Endothelial cell of umbilical vein (primary cell): ENCODE measurements at regions not wholly inside any gene's neighbourhood (a gene's known extent, or its start where the extent isn't known, plus 50 kb on each side); places are given as distances from the start of the nearest gene placed in this dataset.

Experiments
- BruUV-seq: library from RNA; stranded (reverse); fragments of 400-500 nt; replicated peaks from 2 replicates; lab custom pipeline; 2021; lab: Mats Ljungman, UMichigan
- CTCF ChIA-PET: fragments of 300-600, 350-600 bp; sonication (Branson Sonifier 250); formaldehyde crosslinking; loops from one replicate; lab custom pipeline; 2021; ENCODE audit warnings: antibody characterized with exemption, inconsistent platforms; lab: Charles Lee
- POLR2A ChIA-PET: fragments of 300-600, 350-600 bp; sonication (Branson Sonifier 250); formaldehyde crosslinking; loops from one replicate; lab custom pipeline; 2021; ENCODE audit warnings: antibody characterized with exemption, inconsistent platforms; lab: Charles Lee
- DNase-seq: peaks from one replicate; pipeline ENCODE4 v3.0.0-alpha.2; 2011; ENCODE audit warnings: low read depth, low spot score
- FAIRE-seq: peaks from 2 replicates; lab custom pipeline; 2011; peaks lifted over from hg19 to GRCh38; lab: Jason Lieb, UNC
- H2AFZ ChIP-seq: 2 replicates; pipeline ENCODE4 v1.6.0; 2012; ENCODE audit warnings: low read depth, low read length, control low read depth, inconsistent platforms
- H3K27ac ChIP-seq: 2 replicates; pipeline ENCODE4 v1.5.1; 2011; ENCODE audit warnings: low read depth, mild to moderate bottlenecking, control low read depth, low read length, moderate library complexity; ENCODE audit not compliant: insufficient read depth
- H3K27me3 ChIP-seq, 2 experiments: 2 replicates each; pipeline versions ENCODE4 v1.6.0 to v1.6.1; 2011; ENCODE audit warnings: low read length in 2 of 2, mixed read lengths in 1 of 2; ENCODE audit not compliant: control insufficient read depth in 2 of 2, insufficient read depth in 2 of 2
- H3K36me3 ChIP-seq, 2 experiments: 2 replicates in 1 of 2; 3 replicates in 1 of 2; pipeline ENCODE4 v1.5.1; 2011; ENCODE audit warnings: low read length in 2 of 2, mild to moderate bottlenecking in 1 of 2, moderate library complexity in 1 of 2; ENCODE audit not compliant: control insufficient read depth in 2 of 2, insufficient read depth in 2 of 2; ENCODE audit errors: extremely low read depth in 1 of 2
- H3K4me1 ChIP-seq: 3 replicates; pipeline ENCODE4 v1.5.1; 2011; ENCODE audit warnings: mild to moderate bottlenecking, low read length; ENCODE audit not compliant: control insufficient read depth, insufficient read depth; ENCODE audit errors: extremely low read depth
- H3K4me2 ChIP-seq: 2 replicates; pipeline ENCODE4 v1.6.1; 2011; ENCODE audit warnings: low read length, control low read depth, mixed read lengths; ENCODE audit not compliant: insufficient read depth
- H3K4me3 ChIP-seq, 3 experiments: fragments of 200-600 bp in 1 of 3; sonication (generic), shearing (Covaris generic) in 1 of 3; replicated peaks in 1 of 3; 2 replicates each; pipeline ENCODE4 v1.5.1; 2011 to 2016; ENCODE audit warnings: control low read depth in 3 of 3, low read length in 3 of 3, mild to moderate bottlenecking in 2 of 3, inconsistent platforms in 1 of 3, low read depth in 1 of 3, moderate library complexity in 1 of 3; ENCODE audit not compliant: insufficient read depth in 1 of 3
- H3K79me2 ChIP-seq: 2 replicates; pipeline ENCODE4 v1.6.0; 2012; ENCODE audit warnings: low read length, inconsistent platforms; ENCODE audit not compliant: control insufficient read depth, insufficient read depth
- H3K9ac ChIP-seq: replicated peaks from 2 replicates; pipeline ENCODE3; 2011; ENCODE audit warnings: low read length, control low read depth; ENCODE audit not compliant: insufficient read depth; ENCODE audit errors: extremely low read depth
- H3K9me1 ChIP-seq: replicated peaks from 3 replicates; pipeline ENCODE4 v1.6.0; 2011; ENCODE audit warnings: mild to moderate bottlenecking, low read length; ENCODE audit not compliant: control insufficient read depth, insufficient read depth; ENCODE audit errors: extremely low read depth
- H3K9me3 ChIP-seq: replicated peaks from 2 replicates; pipeline ENCODE4 v1.5.1; 2012; ENCODE audit warnings: low read length, inconsistent platforms; ENCODE audit not compliant: control insufficient read depth, insufficient read depth
- H4K20me1 ChIP-seq: replicated peaks from 2 replicates; pipeline ENCODE3; 2011; ENCODE audit warnings: mild to moderate bottlenecking, low read length; ENCODE audit not compliant: control insufficient read depth, insufficient read depth; ENCODE audit errors: extremely low read depth
- EZH2 ChIP-seq: IDR thresholded peaks from 2 replicates; pipeline ENCODE4 v1.6.1; 2012; ENCODE audit warnings: borderline replicate concordance, low read depth, mild to moderate bottlenecking, moderate library complexity, low read length, inconsistent platforms; ENCODE audit not compliant: severe bottlenecking
- FOS ChIP-seq: IDR thresholded peaks from 2 replicates; pipeline ENCODE4 v1.6.1; 2011; ENCODE audit warnings: mild to moderate bottlenecking, low read length, moderate library complexity, borderline replicate concordance; ENCODE audit not compliant: insufficient read depth
- GATA2 ChIP-seq: IDR thresholded peaks from 2 replicates; pipeline ENCODE4 v1.7.0; 2011; ENCODE audit warnings: low read depth, mild to moderate bottlenecking, moderate library complexity, mixed read lengths, low read length; ENCODE audit not compliant: insufficient read length, insufficient read depth
- JUN ChIP-seq: IDR thresholded peaks from 2 replicates; pipeline ENCODE4 v1.6.1; 2011; ENCODE audit warnings: borderline replicate concordance, low read depth; ENCODE audit not compliant: insufficient read length, insufficient read depth
- MYC ChIP-seq: IDR thresholded peaks from one replicate; pipeline ENCODE4 v1.6.1; 2011; ENCODE audit warnings: mild to moderate bottlenecking, low read depth, low read length
- POLR2A ChIP-seq: IDR thresholded peaks from 2 replicates; pipeline ENCODE4 v1.6.1; 2012; ENCODE audit warnings: low read depth, mild to moderate bottlenecking, control low read depth, low read length
- POLR2AphosphoS5 ChIP-seq: IDR thresholded peaks from 2 replicates; pipeline ENCODE4 v1.6.1; 2012; ENCODE audit warnings: low read depth, mild to moderate bottlenecking, control low read depth, low read length, moderate library complexity; ENCODE audit not compliant: insufficient read depth
- dilution Hi-C: fragments of 300-500 bp; cut with MboI; formaldehyde crosslinking; loops from one replicate; pipeline ENCODE4 v1.15.0; 2019; ENCODE audit warnings: low sequenced_read_pairs; ENCODE audit not compliant: extremely low pct_ligation_motif_present
- intact Hi-C: fragments of 100-400 bp; cut with micrococcal nuclease; formaldehyde crosslinking; loops from one replicate; pipeline ENCODE4 v1.10.0; 2022
- TF ChIP-seq, protein P1 (sequence below): IDR thresholded peaks from 2 replicates; pipeline ENCODE4 v1.6.1; 2011; ENCODE audit not compliant: insufficient read depth, insufficient read length
- TF ChIP-seq, protein P2 (sequence below), 2 donors: IDR thresholded peaks; 1 replicate in 1 of 2; 2 replicates in 1 of 2; pipeline ENCODE4 v1.5.1; 2011; ENCODE audit warnings: low read length in 2 of 2, mild to moderate bottlenecking in 2 of 2, moderate library complexity in 2 of 2, control low read depth in 1 of 2, inconsistent platforms in 1 of 2, low read depth in 1 of 2; ENCODE audit not compliant: insufficient read depth in 1 of 2; ENCODE audit errors: extremely low read depth in 1 of 2

DNA sequence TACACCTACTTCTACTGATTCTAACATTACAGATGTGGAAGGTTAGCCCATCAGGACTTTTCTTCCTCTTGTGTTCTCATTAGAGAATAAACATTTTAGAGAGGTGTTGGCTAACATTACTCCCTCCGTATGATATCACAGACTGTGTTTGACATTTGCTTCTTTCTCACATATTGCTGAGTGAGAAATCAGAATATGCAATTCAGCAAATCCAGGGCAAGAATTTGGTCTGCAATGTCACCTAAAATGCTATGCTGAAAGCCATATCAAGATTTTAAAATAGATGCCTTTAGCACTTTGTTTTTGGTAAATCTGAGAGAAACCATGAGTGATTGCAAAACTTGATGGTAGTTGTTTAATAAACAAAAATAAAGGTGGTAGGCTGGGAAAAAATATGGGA, 319.1 kb downstream of the C4orf33 start:
- intact Hi-C loops (no loop called here), dilution Hi-C loops (no loop called here)
- Histone ChIP-seq H3K36me3 (no peaks in the 10 kb centered on the region), H3K9me3 (no peaks in the 10 kb centered on the region), H3K79me2 (no peaks in the 10 kb centered on the region), H3K9me1 (no peaks in the 10 kb centered on the region), H3K9ac (no peak overlapping the region), H4K20me1 (no peaks in the 10 kb centered on the region), H3K4me2 (no peak overlapping the region), H3K27me3 (no peaks in the 10 kb centered on the region), H3K27ac (no peak overlapping the region), H3K4me1 (no peaks in the 10 kb centered on the region), H3K4me3 (no peak overlapping the region), H2AFZ (no peak overlapping the region)
- no TSS peak for BruUV-seq
- TF ChIP-seq FOS (no peak), EZH2 (no peak), MYC (no peak), POLR2AphosphoS5 (no peak), JUN (no peak)
- TF ChIP-seq, protein P1, sequence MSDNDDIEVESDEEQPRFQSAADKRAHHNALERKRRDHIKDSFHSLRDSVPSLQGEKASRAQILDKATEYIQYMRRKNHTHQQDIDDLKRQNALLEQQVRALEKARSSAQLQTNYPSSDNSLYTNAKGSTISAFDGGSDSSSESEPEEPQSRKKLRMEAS = no peak
- FAIRE-seq (no peak), DNase-seq (no peak)
- ChIA-PET CTCF (no interaction called here), POLR2A (no interaction called here)

DNA sequence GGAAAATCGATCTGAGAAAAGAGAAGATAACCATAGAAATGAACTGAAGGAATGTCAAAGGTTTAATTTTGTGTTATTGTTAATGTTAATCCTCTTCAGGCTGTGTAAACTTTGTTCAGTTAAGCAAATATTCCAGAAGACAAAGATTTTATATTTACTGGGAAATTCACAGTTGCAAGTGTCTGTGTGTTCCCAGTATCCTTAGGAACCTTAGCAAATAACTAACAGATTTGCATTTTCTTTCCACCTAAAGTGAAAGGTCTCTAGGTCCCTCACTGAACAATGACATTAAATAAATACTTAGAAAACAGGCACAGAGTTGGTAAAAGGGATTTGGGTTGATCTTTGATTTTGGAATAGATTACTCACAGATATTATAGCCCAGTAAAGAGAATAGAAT, 324.7 kb downstream of the C4orf33 start:
- TF ChIP-seq JUN (no peak), EZH2 (no peak), GATA2 (no peak), POLR2A (no peak), POLR2AphosphoS5 (no peak), FOS (no peak), MYC (no peak)
- TF ChIP-seq, protein P2, sequence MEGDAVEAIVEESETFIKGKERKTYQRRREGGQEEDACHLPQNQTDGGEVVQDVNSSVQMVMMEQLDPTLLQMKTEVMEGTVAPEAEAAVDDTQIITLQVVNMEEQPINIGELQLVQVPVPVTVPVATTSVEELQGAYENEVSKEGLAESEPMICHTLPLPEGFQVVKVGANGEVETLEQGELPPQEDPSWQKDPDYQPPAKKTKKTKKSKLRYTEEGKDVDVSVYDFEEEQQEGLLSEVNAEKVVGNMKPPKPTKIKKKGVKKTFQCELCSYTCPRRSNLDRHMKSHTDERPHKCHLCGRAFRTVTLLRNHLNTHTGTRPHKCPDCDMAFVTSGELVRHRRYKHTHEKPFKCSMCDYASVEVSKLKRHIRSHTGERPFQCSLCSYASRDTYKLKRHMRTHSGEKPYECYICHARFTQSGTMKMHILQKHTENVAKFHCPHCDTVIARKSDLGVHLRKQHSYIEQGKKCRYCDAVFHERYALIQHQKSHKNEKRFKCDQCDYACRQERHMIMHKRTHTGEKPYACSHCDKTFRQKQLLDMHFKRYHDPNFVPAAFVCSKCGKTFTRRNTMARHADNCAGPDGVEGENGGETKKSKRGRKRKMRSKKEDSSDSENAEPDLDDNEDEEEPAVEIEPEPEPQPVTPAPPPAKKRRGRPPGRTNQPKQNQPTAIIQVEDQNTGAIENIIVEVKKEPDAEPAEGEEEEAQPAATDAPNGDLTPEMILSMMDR (IDR thresholded peaks at IDR 0.05; ENCODE audit: extremely low read depth in 1 of 2, insufficient read depth in 1 of 2, low read depth in 1 of 2, low read length in 2 of 2) = no peak
- TF ChIP-seq, protein P1 = no peak
- DNase-seq = no peak
- Histone ChIP-seq H3K4me3 (no peak overlapping the region), H3K4me2 (no peak overlapping the region), H3K9me3 (no peaks in the 10 kb centered on the region), H3K4me1 (no peaks in the 10 kb centered on the region), H3K27ac (no peak overlapping the region), H3K36me3 (no peaks in the 10 kb centered on the region), H3K79me2 (no peaks in the 10 kb centered on the region), H2AFZ (no peak overlapping the region), H3K9me1 (no peaks in the 10 kb centered on the region), H3K27me3 (no peaks in the 10 kb centered on the region), H4K20me1 (no peaks in the 10 kb centered on the region), H3K9ac (no peak overlapping the region)
- ChIA-PET POLR2A (no interaction called here), CTCF (no interaction called here)
- no TSS peak for BruUV-seq
- dilution Hi-C loops (no loop called here), intact Hi-C loops (no loop called here)
- no peak for FAIRE-seq
